ENCODE measurements at regions not wholly inside any gene's neighbourhood (a gene's known extent, or its start where the extent isn't known, plus 50 kb on each side); places are given as distances from the start of the nearest gene placed in this dataset.
"Not testable (repeated sequence)": the region's sequence is repeated elsewhere in the genome, so short reads cannot be mapped to it uniquely, and the experiment has no call there.

GRCh38 chr5:108528655-108529054, 146.8 kb upstream of the FBXL17 start:
- DNase-seq = no peak

DNA sequence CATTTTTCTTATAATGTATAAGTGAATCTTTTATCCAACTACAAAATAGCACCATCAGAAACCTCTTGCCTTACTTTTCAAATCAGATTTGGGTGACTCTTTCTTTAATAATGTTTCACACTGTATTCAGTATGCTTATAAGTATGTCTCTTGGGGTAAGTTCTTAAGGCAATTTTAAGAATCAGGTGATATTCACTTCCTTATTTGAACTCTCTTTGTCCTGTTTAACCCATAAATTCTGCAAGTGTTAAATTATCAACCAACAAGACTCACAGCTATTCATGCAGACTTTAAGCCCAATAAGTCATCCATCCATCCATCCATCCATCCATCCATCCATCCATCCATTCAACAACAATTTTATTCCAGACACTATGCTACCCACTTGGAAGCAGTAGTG, 142.7 kb upstream of the FBXL17 start:
- no peak for DNase-seq

GRCh38 chr5:108523360-108523759, 141.5 kb upstream of the FBXL17 start:
- no peak for DNase-seq

DNA sequence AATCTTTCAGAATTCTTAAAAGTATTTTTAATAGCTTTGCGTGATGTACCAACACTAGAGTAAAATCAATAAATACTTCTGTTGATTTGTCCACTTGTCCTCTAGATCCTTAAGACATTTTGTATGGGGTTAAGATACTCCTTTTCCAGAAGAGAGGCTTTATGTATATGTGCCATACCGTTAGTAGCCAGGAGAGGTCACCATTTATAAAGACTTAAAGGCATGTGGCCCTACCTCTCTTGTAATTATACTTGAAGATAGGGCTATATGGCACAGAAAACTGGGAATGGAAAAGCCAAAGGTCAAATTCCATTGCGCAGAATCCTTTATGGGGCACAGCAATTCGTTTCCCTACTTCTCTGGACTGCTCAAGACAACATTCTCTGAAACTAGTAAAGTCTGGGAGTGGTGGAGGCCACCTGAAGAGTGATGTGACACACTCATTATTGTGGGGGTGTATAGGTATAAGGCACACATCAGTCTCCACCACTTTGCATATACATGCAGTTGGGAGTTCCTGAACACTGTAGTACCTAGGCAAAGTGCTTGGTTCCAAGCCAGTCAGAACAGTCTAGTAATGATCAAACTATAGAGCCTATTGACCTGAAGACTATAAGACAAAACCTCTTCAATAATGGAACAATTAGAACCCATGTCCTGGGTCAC, 140.1 kb upstream of the FBXL17 start:
- DNase-seq = no peak

DNA sequence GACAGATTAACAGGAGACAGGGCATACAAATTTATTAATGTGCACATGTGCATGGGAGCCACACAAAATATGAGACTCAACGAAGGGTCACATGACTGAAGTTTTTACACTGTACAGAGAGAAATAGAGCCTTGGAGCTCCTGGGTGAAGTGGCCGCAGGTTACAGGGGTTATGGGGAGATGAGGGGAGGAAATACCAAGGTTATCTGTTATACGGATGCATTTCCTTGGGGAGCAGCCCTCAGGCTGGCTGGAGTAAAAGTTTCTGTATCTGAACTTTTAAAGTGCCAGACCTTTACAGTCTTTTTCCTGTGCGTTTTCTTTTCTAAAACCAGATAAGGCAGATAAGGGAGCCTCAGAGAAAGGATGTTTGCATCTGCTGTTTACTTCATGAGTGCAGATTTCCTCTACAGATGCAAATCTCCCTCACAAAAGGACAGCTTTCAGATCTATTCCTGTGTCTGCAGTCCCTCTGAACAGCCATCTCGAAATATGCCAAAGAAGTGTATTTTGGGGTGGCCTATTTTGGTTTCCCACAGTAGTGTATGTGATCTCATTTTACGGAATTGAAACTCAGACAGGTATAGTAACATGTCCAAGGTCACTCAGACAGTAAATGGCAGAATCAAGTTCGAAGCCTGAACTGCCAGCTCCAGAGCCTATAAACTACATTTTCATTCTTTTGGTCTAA, 139.3 kb upstream of the FBXL17 start:
- DNase-seq = no peak

- no peak for DNase-seq
Measured at GRCh38 chr5:108516785-108517184, 134.9 kb upstream of the FBXL17 start.

- DNase-seq = no peak
Measured at GRCh38 chr5:108515517-108516105, 133.7 kb upstream of the FBXL17 start.

- no peak for DNase-seq
Measured at GRCh38 chr5:108508979-108509378, 127.1 kb upstream of the FBXL17 start.

GRCh38 chr5:108507631-108508030, 125.7 kb upstream of the FBXL17 start:
- no peak for DNase-seq

GRCh38 chr5:108505608-108506007, 123.7 kb upstream of the FBXL17 start:
- DNase-seq = no peak

- no peak for DNase-seq
Measured at GRCh38 chr5:108504974-108505373, 123.1 kb upstream of the FBXL17 start.

GRCh38 chr5:108503986-108504385, 122.1 kb upstream of the FBXL17 start:
- no peak for DNase-seq

DNA sequence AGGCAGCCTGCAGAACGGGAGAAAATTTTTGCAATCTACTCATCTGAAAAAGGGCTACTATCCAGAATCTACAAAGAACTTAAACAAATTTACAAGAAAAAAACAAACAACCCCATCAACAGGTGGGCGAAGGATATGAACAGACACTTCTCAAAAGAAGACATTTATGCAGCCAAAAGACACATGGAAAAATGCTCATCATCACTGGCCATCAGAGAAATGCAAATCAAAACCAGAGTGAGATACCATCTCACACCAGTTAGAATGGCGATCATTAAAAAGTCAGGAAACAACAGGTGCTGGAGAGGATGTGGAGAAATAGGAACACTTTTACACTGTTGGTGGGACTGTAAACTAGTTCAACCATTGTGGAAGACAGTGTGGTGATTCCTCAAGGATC, 113.7 kb upstream of the FBXL17 start:
- not testable (repeated sequence) for DNase-seq

- no peak for DNase-seq
Measured at GRCh38 chr5:108487951-108488350, 106.1 kb upstream of the FBXL17 start.

DNA sequence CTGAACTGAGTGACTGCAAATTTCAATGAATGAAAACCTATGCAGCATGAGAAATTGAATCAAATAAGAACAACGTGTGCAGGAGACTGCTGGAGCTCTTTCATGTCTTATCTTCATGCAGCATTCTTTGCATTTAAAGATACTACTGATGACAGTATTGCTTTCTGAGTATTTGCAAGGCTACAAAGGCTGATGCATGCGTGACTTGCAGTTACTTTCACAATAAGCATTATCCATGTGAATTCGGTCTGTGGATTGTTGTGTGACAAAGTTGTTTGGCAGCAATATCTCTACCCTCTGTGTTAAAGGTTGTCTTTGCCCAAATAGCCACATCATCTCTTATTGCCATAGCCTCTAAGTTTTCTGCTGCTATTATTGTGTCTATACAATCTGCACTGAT, 102.1 kb upstream of the FBXL17 start:
- DNase-seq = no peak

DNA sequence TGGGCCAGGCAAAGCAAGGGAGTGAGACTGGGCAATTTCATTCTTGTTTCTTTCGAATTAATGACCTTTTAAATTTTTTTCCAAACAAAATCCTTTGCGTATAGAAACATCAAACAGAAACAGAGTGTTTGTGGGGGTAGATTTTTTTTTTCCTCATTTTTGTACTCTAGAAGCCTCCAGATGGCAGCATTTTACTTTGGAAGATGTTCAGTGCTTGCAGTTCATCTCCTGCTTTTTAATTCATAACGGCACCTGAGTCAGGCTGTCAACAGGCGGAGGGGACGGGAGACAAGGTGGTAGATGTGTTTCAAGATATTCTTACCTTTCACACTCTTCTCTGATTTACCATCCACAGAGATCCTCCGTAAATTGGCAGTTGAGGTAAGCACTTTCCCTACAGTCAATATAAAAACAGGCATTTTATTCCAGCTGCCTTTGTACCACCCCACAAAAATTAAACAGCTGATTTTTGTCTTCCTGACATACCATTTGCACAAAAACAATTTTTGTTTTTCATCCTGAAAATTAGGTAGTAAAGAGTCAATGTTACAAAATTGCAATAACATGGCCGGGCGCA, 99.5 kb upstream of the FBXL17 start:
- DNase-seq = no peak

GRCh38 chr5:108472237-108472636, 90.3 kb upstream of the FBXL17 start:
- DNase-seq = no peak

DNA sequence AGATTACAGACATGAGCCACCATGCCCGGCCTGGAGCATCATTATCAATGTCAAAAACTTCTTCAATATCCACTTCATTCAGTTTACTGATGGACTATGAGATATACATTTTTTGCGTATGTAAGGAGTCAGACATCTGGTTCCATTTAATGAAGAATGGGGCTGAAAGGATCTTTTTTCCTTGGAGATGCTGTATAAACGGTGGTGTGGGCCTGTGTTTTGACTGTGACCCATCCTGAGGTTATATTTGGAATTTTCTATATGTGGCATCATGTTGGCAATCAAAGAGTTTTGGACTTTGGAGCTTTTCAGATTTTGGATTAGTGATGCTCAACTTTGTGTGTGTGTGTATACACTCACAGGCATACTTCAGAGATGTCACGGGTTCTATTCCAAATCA, 85.7 kb upstream of the FBXL17 start:
- DNase-seq = no peak

GRCh38 chr5:108461628-108462367, 79.9 kb upstream of the FBXL17 start:
- DNase-seq = no peak

DNA sequence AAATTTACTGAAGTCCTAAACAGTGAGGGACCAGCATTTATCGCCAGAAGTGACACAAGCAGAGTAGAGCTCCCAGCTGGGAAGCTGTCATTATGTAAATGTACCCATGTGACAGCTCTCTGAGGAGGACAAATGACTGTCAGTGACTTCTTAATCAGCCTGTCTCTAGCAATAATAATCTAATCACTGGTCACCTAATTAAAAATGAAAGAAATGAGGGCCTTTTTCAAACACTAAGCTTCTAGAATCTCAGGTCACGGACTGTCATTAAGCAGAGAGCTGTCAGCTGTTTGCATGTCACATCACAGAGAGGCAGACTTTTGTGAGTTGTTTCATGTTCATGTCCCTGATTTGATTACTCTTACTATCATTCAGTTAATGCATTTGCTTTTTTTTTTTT, 77.9 kb upstream of the FBXL17 start:
- DNase-seq = no peak

GRCh38 chr5:108451269-108451668, 69.4 kb upstream of the FBXL17 start:
- DNase-seq = no peak

DNA sequence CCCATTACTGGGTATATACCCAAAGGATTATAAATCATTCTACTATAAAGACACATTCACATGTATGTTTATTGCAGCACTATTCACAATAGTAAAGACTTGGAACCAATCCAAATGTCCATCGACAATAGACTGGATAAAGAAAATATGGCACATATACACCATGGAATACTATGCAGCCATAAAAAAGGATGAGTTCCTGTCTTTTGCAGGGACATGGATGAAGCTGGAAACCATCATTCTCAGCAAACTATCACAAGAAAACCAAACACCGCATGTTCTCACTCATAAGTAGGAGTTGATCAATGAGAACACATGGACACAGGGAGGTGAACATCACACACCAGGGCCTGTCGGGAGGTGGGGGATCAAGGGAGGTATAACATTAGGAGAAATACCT, 62.2 kb upstream of the FBXL17 start:
- DNase-seq = not testable (repeated sequence)

DNA sequence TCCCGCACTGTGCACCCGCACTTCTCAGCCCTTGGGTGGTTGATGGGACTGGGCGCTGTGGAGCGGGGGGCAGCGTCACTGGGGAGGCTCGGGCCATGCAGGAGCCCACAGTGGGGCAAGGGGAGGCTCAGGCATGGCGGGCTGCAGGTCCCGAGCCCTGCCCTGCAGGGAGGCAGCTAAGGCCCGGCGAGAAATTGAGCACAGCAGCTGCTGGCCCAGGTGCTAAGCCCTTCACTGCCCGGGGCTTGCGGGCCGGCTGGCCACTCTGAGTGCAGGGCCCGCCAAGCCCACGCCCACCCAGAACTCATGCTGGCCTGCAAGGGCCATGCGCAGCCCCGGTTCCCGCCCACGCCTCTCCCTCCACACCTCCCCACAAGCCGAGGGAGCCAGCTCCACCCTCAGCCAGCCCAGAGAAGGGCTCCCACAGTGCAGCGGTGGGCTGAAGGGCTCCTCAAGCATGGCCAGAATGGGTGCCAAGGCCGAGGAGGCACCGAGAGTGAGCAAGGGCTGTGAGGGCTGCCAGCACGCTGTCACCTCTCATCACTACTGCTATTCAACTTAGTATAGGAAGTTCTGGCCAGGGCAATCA, 60.3 kb upstream of the FBXL17 start:
- not testable (repeated sequence) for DNase-seq
